ENCODE measurements at regions not wholly inside any gene's neighbourhood (a gene's known extent, or its start where the extent isn't known, plus 50 kb on each side); places are given as distances from the start of the nearest gene placed in this dataset.

- CTCF ChIA-PET = interaction anchor here (1.7 kb wide), 1 partner anchor 19 kb away, joined by 4 read pairs; no protein-coding TSS in a partner anchor
- intact Hi-C loops (cut with micrococcal nuclease) = no loop called here
- H3K4me3 ChIP-seq (replicated peaks in 1 of 2; ENCODE audit: low read depth in 1 of 2, low read length in 2 of 2) = no peak overlapping the region
Measured at GRCh38 chr4:100953616-100954015, 393.7 kb downstream of the PPP3CA start.

DNA sequence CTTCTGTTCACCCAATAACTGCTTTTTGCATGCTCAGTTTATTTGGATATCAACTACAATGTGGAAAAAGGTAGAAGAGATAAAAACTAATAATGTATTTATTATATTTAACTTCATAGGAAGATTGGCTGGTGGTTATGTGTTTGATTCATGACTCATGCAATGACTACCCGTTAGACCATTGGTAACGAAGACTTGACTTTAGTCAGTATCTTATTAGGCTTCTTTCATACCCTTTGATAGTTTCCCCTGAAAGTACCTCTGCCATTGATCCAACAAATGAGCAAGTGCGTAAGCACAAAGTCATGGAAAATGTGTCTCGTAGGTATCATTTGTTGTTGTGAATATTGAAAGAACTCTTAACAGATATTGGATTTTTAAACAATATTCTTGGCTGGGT lies 394.7 kb downstream of the PPP3CA start:
- Histone ChIP-seq H3K79me2 (ENCODE audit: insufficient read depth, low read length) (no peaks in the 10 kb centered on the region), H3K4me3 (replicated peaks in 1 of 2; ENCODE audit: low read depth in 1 of 2, low read length in 2 of 2) (no peak overlapping the region), H3K36me3 (ENCODE audit: control insufficient read depth in 1 of 2, insufficient read depth in 2 of 2, low read length in 2 of 2) (no peaks in the 10 kb centered on the region), H3K27me3 (ENCODE audit: insufficient read depth, low read length) (no peaks in the 10 kb centered on the region), H3K9me3 (ENCODE audit: control insufficient read depth in 1 of 2, insufficient read depth in 1 of 2, low read depth in 1 of 2, low read length in 2 of 2) (no peaks in the 10 kb centered on the region), H3K27ac (ENCODE audit: low read depth, low read length) (no peak overlapping the region), H3K4me2 (ENCODE audit: low read length) (no peak overlapping the region), H2AFZ (ENCODE audit: low read depth, low read length, poor library complexity, severe bottlenecking) (no peak overlapping the region), H3K4me1 (ENCODE audit: control insufficient read depth in 1 of 2, insufficient read depth in 2 of 2, low read length in 2 of 2) (no peaks in the 10 kb centered on the region), H3K9me2 (ENCODE audit: insufficient read depth) (no peaks in the 10 kb centered on the region), H4K20me1 (ENCODE audit: insufficient read depth) (no peaks in the 10 kb centered on the region), H3K9ac (ENCODE audit: low read length) (no peak overlapping the region)
- no peak for DNase-seq (ENCODE audit: low read depth, low spot score)
- ChIA-PET CTCF (no interaction called here), RAD21 (ENCODE audit: low non-redundant PET in 1 of 2, low total read pairs in 2 of 2, uncharacterized antibody in 2 of 2, unreplicated experiment in 2 of 2) (no interaction called here), POLR2A (no interaction called here)
- intact Hi-C loops (cut with micrococcal nuclease) = no loop called here
- TF ChIP-seq EZH2phosphoT487 (IDR thresholded peaks at IDR 0.05; ENCODE audit: borderline replicate concordance) = no peak
- TF ChIP-seq, protein P1, sequence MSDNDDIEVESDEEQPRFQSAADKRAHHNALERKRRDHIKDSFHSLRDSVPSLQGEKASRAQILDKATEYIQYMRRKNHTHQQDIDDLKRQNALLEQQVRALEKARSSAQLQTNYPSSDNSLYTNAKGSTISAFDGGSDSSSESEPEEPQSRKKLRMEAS (IDR thresholded peaks at IDR 0.05) = no peak
- no peak for TF ChIP-seq TCF7L2 (IDR thresholded peaks at IDR 0.05; ENCODE audit: borderline replicate concordance, extremely low read depth, insufficient read depth, insufficient read length)
- TF ChIP-seq CBX3 (IDR thresholded peaks at IDR 0.05; ENCODE audit: low read depth) = no peak
- TF ChIP-seq, protein P2, sequence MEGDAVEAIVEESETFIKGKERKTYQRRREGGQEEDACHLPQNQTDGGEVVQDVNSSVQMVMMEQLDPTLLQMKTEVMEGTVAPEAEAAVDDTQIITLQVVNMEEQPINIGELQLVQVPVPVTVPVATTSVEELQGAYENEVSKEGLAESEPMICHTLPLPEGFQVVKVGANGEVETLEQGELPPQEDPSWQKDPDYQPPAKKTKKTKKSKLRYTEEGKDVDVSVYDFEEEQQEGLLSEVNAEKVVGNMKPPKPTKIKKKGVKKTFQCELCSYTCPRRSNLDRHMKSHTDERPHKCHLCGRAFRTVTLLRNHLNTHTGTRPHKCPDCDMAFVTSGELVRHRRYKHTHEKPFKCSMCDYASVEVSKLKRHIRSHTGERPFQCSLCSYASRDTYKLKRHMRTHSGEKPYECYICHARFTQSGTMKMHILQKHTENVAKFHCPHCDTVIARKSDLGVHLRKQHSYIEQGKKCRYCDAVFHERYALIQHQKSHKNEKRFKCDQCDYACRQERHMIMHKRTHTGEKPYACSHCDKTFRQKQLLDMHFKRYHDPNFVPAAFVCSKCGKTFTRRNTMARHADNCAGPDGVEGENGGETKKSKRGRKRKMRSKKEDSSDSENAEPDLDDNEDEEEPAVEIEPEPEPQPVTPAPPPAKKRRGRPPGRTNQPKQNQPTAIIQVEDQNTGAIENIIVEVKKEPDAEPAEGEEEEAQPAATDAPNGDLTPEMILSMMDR (IDR thresholded peaks at IDR 0.05 in 2 of 3, conservative IDR thresholded peaks at IDR 0.05 in 1 of 3; ENCODE audit: borderline replicate concordance in 1 of 3, insufficient read depth in 1 of 3, low read depth in 2 of 3, low read length in 2 of 3) = no peak
- no peak for TF ChIP-seq ELF1 (IDR thresholded peaks at IDR 0.05; ENCODE audit: borderline replicate concordance, low read depth)
- TF ChIP-seq ZNF274 (IDR thresholded peaks at IDR 0.05; ENCODE audit: low read depth, low read length) = no peak
- no peak for ATAC-seq
- BruUV-seq (replicated peaks) = no TSS peak

More at GRCh38 chr4:100953616-100954015, 393.7 kb downstream of the PPP3CA start:
- no peak overlapping the region for H2AFZ ChIP-seq (ENCODE audit: low read depth, low read length, poor library complexity, severe bottlenecking)
- TF ChIP-seq SRF (IDR thresholded peaks at IDR 0.05; ENCODE audit: low read depth) = no peak
- no peak overlapping the region for H3K4me2 ChIP-seq (ENCODE audit: low read length)
- no peaks in the 10 kb centered on the region for H3K9me2 ChIP-seq (ENCODE audit: insufficient read depth)
- no peaks in the 10 kb centered on the region for H3K9me3 ChIP-seq (ENCODE audit: control insufficient read depth in 1 of 2, insufficient read depth in 1 of 2, low read depth in 1 of 2, low read length in 2 of 2)
- ChIA-PET POLR2A (no interaction called here), RAD21 (ENCODE audit: low non-redundant PET in 1 of 2, low total read pairs in 2 of 2, uncharacterized antibody in 2 of 2, unreplicated experiment in 2 of 2) (no interaction called here)
- H3K36me3 ChIP-seq (ENCODE audit: control insufficient read depth in 1 of 2, insufficient read depth in 2 of 2, low read length in 2 of 2) = no peaks in the 10 kb centered on the region
- BruUV-seq (replicated peaks) = no TSS peak
- no peak overlapping the region for H3K27ac ChIP-seq (ENCODE audit: low read depth, low read length)
- no peak overlapping the region for H3K9ac ChIP-seq (ENCODE audit: low read length)
- H3K4me1 ChIP-seq (ENCODE audit: control insufficient read depth in 1 of 2, insufficient read depth in 2 of 2, low read length in 2 of 2) = no peaks in the 10 kb centered on the region
- H3K27me3 ChIP-seq (ENCODE audit: insufficient read depth, low read length) = no peaks in the 10 kb centered on the region
- H4K20me1 ChIP-seq (ENCODE audit: insufficient read depth) = no peaks in the 10 kb centered on the region
- ATAC-seq (no peak), DNase-seq (ENCODE audit: low read depth, low spot score) (no peak)
- no peaks in the 10 kb centered on the region for H3K79me2 ChIP-seq (ENCODE audit: insufficient read depth, low read length)
